HCT116 (cell line): ENCODE measurements at regions not wholly inside any gene's neighbourhood (a gene's known extent, or its start where the extent isn't known, plus 50 kb on each side); places are given as distances from the start of the nearest gene placed in this dataset.

Experiments used
- ATAC-seq: fragments of 200-7000 bp; cut with Tn5 transposase; 2 replicates; pipeline ENCODE4 v1.9.1; 2020; ENCODE audit warnings: mild to moderate bottlenecking, moderate library complexity
- BruUV-seq: library from RNA; stranded (reverse); fragments of 400-500 nt; replicated peaks from 2 replicates; lab custom pipeline; 2021; lab: Mats Ljungman, UMichigan
- CTCF ChIA-PET: fragments of 300-600 bp; sonication (Branson Sonifier 250); formaldehyde crosslinking; loops from one replicate; lab custom pipeline; 2021; ENCODE audit warnings: antibody characterized with exemption; lab: Charles Lee
- POLR2A ChIA-PET: fragments of 300-600, 350-600 bp; sonication (Branson Sonifier 250); formaldehyde crosslinking; loops from one replicate; lab custom pipeline; 2021; ENCODE audit warnings: antibody characterized with exemption; lab: Charles Lee
- RAD21 ChIA-PET, 2 experiments: fragments of 300-600 bp; sonication (Branson Sonifier 250); formaldehyde crosslinking; loops; one replicate each; lab custom pipeline; 2023; ENCODE audit warnings: low total read pairs in 2 of 2; ENCODE audit not compliant: uncharacterized antibody in 2 of 2, unreplicated experiment in 2 of 2, low non-redundant PET in 1 of 2; lab: Charles Lee
- DNase-seq: peaks from one replicate; pipeline ENCODE4 v3.0.0-alpha.2; 2010; ENCODE audit warnings: low read depth, low spot score
- H2AFZ ChIP-seq: fragments of 200-600 bp; shearing (Covaris generic), sonication (generic); 2 replicates; pipeline ENCODE4 v1.6.1; 2017; ENCODE audit warnings: low read depth, mixed run types, mixed read lengths, antibody characterized with exemption, low read length; ENCODE audit not compliant: poor library complexity, severe bottlenecking
- H3K27ac ChIP-seq: 2 replicates; pipeline ENCODE4 v1.5.1; 2012; ENCODE audit warnings: low read depth, low read length
- H3K27me3 ChIP-seq: fragments of 200-600 bp; sonication (generic); 2 replicates; pipeline ENCODE4 v1.6.1; 2016; ENCODE audit warnings: mixed run types, low read length, mixed read lengths; ENCODE audit not compliant: insufficient read depth
- H3K36me3 ChIP-seq, 2 experiments: fragments of 200-500 bp in 1 of 2; fragments of 200-600 bp in 1 of 2; sonication (Bioruptor generic) in 1 of 2; sonication (generic) in 1 of 2; 2 replicates each; pipeline versions ENCODE4 v1.5.1 to v1.6.1; 2014 to 2016; ENCODE audit warnings: low read length in 2 of 2, inconsistent platforms in 1 of 2, mixed read lengths in 1 of 2, mixed run types in 1 of 2; ENCODE audit not compliant: insufficient read depth in 2 of 2, control insufficient read depth in 1 of 2
- H3K4me1 ChIP-seq, 2 experiments: fragments of 200-600 bp in 1 of 2; sonication (generic) in 1 of 2; 2 replicates each; pipeline versions ENCODE4 v1.5.1 to v1.6.1; 2012 to 2017; ENCODE audit warnings: low read length in 2 of 2, inconsistent platforms in 1 of 2, mild to moderate bottlenecking in 1 of 2, mixed read lengths in 1 of 2, mixed run types in 1 of 2, moderate library complexity in 1 of 2; ENCODE audit not compliant: insufficient read depth in 2 of 2, control insufficient read depth in 1 of 2
- H3K4me2 ChIP-seq: fragments of 200-600 bp; sonication (generic); 2 replicates; pipeline ENCODE4 v1.6.1; 2017; ENCODE audit warnings: mixed run types, low read length, mixed read lengths
- H3K4me3 ChIP-seq, 2 experiments: fragments of 200-600 bp in 1 of 2; sonication (generic) in 1 of 2; replicated peaks in 1 of 2; 2 replicates each; pipeline ENCODE4 v1.5.1; 2011 to 2016; ENCODE audit warnings: low read length in 2 of 2, control low read depth in 1 of 2, low read depth in 1 of 2, mild to moderate bottlenecking in 1 of 2, mixed read lengths in 1 of 2, mixed run types in 1 of 2
- H3K79me2 ChIP-seq: fragments of 200-600 bp; sonication (generic); 2 replicates; pipeline ENCODE4 v1.6.1; 2017; ENCODE audit warnings: mild to moderate bottlenecking, mixed run types, low read length, moderate library complexity, mixed read lengths; ENCODE audit not compliant: insufficient read depth
- H3K9ac ChIP-seq: fragments of 200-600 bp; sonication (generic); 2 replicates; pipeline ENCODE4 v1.6.1; 2016; ENCODE audit warnings: low read length, mixed read lengths
- H3K9me2 ChIP-seq: fragments of 200-600 bp; sonication (generic), shearing (Covaris generic); 2 replicates; pipeline ENCODE4 v1.6.1; 2017; ENCODE audit warnings: mixed run types, mild to moderate bottlenecking, moderate library complexity; ENCODE audit not compliant: insufficient read depth
- H3K9me3 ChIP-seq, 2 experiments: fragments of 200-500 bp in 1 of 2; fragments of 200-600 bp in 1 of 2; sonication (Bioruptor generic) in 1 of 2; sonication (generic) in 1 of 2; 2 replicates each; pipeline ENCODE4 v1.6.1; 2014 to 2017; ENCODE audit warnings: low read length in 2 of 2, mixed read lengths in 2 of 2, inconsistent platforms in 1 of 2, low read depth in 1 of 2, mild to moderate bottlenecking in 1 of 2, mixed run types in 1 of 2, moderate library complexity in 1 of 2; ENCODE audit not compliant: control insufficient read depth in 1 of 2, insufficient read depth in 1 of 2
- H4K20me1 ChIP-seq: fragments of 200-600 bp; sonication (generic), shearing (Covaris generic); 2 replicates; pipeline ENCODE4 v1.6.1; 2017; ENCODE audit warnings: mixed run types, mild to moderate bottlenecking, moderate library complexity; ENCODE audit not compliant: insufficient read depth
- CBX3 ChIP-seq: IDR thresholded peaks from 2 replicates; pipeline ENCODE4 v1.6.1; 2012; ENCODE audit warnings: low read depth
- CEBPB ChIP-seq: IDR thresholded peaks from 2 replicates; pipeline ENCODE4 v1.6.1; 2012; ENCODE audit warnings: low read depth
- CTCF ChIP-seq, 3 experiments: fragments of 200-600 bp in 1 of 3; sonication (generic) in 1 of 3; IDR thresholded peaks in 2 of 3; conservative IDR thresholded peaks in 1 of 3; 2 replicates each; pipeline ENCODE4 v1.5.1; 2012 to 2017; ENCODE audit warnings: low read depth in 2 of 3, low read length in 2 of 3, antibody characterized with exemption in 1 of 3, borderline replicate concordance in 1 of 3, control low read depth in 1 of 3, mild to moderate bottlenecking in 1 of 3, mixed read lengths in 1 of 3, mixed run types in 1 of 3, moderate library complexity in 1 of 3; ENCODE audit not compliant: insufficient read depth in 1 of 3
- ELF1 ChIP-seq: IDR thresholded peaks from 2 replicates; pipeline ENCODE4 v1.6.1; 2012; ENCODE audit warnings: low read depth, borderline replicate concordance
- EZH2 ChIP-seq: fragments of 200-600 bp; sonication (generic); IDR thresholded peaks from 2 replicates; pipeline ENCODE4 v1.6.1; 2017; ENCODE audit warnings: antibody characterized with exemption, mixed run types
- EZH2phosphoT487 ChIP-seq: fragments of 200-600 bp; IDR thresholded peaks from 2 replicates; pipeline ENCODE4 v1.6.1; 2018; ENCODE audit warnings: antibody characterized with exemption, borderline replicate concordance
- FOSL1 ChIP-seq: IDR thresholded peaks from 2 replicates; pipeline ENCODE4 v1.6.1; 2012; ENCODE audit warnings: low read depth
- JUND ChIP-seq: IDR thresholded peaks from 2 replicates; pipeline ENCODE4 v1.6.1; 2012
- POLR2A ChIP-seq: IDR thresholded peaks from 2 replicates; pipeline ENCODE4 v1.7.0; 2011; ENCODE audit warnings: borderline replicate concordance; ENCODE audit not compliant: insufficient read depth, insufficient read length; ENCODE audit errors: extremely low read depth
- POLR2AphosphoS5 ChIP-seq: IDR thresholded peaks from 2 replicates; pipeline ENCODE4 v1.6.1; 2011; ENCODE audit warnings: mild to moderate bottlenecking, low read depth, low read length, moderate library complexity
- RAD21 ChIP-seq: IDR thresholded peaks from 2 replicates; pipeline ENCODE4 v1.6.1; 2012; ENCODE audit warnings: low read depth, mild to moderate bottlenecking
- REST ChIP-seq: IDR thresholded peaks from 2 replicates; pipeline ENCODE4 v1.6.1; 2012; ENCODE audit warnings: low read depth
- SIN3A ChIP-seq: IDR thresholded peaks from 2 replicates; pipeline ENCODE4 v1.6.1; 2012; ENCODE audit warnings: low read depth
- SP1 ChIP-seq: IDR thresholded peaks from 2 replicates; pipeline ENCODE4 v1.6.1; 2012; ENCODE audit warnings: low read depth
- SRF ChIP-seq: IDR thresholded peaks from 2 replicates; pipeline ENCODE4 v1.6.1; 2012; ENCODE audit warnings: low read depth
- YY1 ChIP-seq: IDR thresholded peaks from 2 replicates; pipeline ENCODE4 v1.6.1; 2011; ENCODE audit warnings: low read length, low read depth, moderate library complexity, mild to moderate bottlenecking; ENCODE audit not compliant: insufficient replicate concordance; ENCODE audit errors: extremely low read depth
- ZFX ChIP-seq: fragments of 450-650 bp; IDR thresholded peaks from 2 replicates; pipeline ENCODE4 v1.6.1; 2017
- ZNF274 ChIP-seq: fragments of 200-500 bp; sonication (Bioruptor generic); IDR thresholded peaks from 2 replicates; pipeline ENCODE4 v1.6.1; 2014; ENCODE audit warnings: mild to moderate bottlenecking, low read depth, low read length, inconsistent platforms
- intact Hi-C: fragments of 100-400 bp; cut with micrococcal nuclease; formaldehyde crosslinking; loops from 2 replicates; pipeline ENCODE4 v1.10.0; 2022
- TF ChIP-seq, protein P1 (sequence below): IDR thresholded peaks from 2 replicates; pipeline ENCODE4 v1.6.1; 2011; ENCODE audit warnings: mild to moderate bottlenecking, low read length, moderate library complexity; ENCODE audit not compliant: insufficient replicate concordance; ENCODE audit errors: extremely low read depth
- TF ChIP-seq, protein P2 (sequence below): IDR thresholded peaks from 2 replicates; pipeline ENCODE4 v1.6.1; 2012

GRCh38 chr13:70385852-70386251 lies 277.6 kb upstream of the KLHL1 start:
- no TSS peak for BruUV-seq
- H3K27me3 ChIP-seq, result no peaks in the 10 kb centered on the region
- ChIA-PET POLR2A (no interaction called here), CTCF (no interaction called here), RAD21 (no interaction called here)
- H3K9me2 ChIP-seq, result no peaks in the 10 kb centered on the region
- H3K4me3 ChIP-seq, result no peak overlapping the region
- H2AFZ ChIP-seq, result no peak overlapping the region
- ATAC-seq, result no peak
- H3K36me3 ChIP-seq, result no peaks in the 10 kb centered on the region
- no peak overlapping the region for H3K9ac ChIP-seq
- intact Hi-C loops, result no loop called here
- H4K20me1 ChIP-seq, result no peaks in the 10 kb centered on the region
- no peak overlapping the region for H3K27ac ChIP-seq
- H3K9me3 ChIP-seq, result no peaks in the 10 kb centered on the region
- no peak for DNase-seq
- H3K79me2 ChIP-seq, result no peaks in the 10 kb centered on the region
- H3K4me1 ChIP-seq, result no peaks in the 10 kb centered on the region
- no peak overlapping the region for H3K4me2 ChIP-seq
- no peak for TF ChIP-seq RAD21
- TF ChIP-seq CBX3, result no peak
- TF ChIP-seq POLR2AphosphoS5, result no peak
- no peak for TF ChIP-seq EZH2
- TF ChIP-seq, protein P1, sequence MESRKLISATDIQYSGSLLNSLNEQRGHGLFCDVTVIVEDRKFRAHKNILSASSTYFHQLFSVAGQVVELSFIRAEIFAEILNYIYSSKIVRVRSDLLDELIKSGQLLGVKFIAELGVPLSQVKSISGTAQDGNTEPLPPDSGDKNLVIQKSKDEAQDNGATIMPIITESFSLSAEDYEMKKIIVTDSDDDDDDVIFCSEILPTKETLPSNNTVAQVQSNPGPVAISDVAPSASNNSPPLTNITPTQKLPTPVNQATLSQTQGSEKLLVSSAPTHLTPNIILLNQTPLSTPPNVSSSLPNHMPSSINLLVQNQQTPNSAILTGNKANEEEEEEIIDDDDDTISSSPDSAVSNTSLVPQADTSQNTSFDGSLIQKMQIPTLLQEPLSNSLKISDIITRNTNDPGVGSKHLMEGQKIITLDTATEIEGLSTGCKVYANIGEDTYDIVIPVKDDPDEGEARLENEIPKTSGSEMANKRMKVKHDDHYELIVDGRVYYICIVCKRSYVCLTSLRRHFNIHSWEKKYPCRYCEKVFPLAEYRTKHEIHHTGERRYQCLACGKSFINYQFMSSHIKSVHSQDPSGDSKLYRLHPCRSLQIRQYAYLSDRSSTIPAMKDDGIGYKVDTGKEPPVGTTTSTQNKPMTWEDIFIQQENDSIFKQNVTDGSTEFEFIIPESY, result no peak
- TF ChIP-seq JUND, result no peak
- TF ChIP-seq EZH2phosphoT487, result no peak
- TF ChIP-seq SRF, result no peak
- no peak for TF ChIP-seq YY1
- TF ChIP-seq, protein P2, sequence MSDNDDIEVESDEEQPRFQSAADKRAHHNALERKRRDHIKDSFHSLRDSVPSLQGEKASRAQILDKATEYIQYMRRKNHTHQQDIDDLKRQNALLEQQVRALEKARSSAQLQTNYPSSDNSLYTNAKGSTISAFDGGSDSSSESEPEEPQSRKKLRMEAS, result no peak
- no peak for TF ChIP-seq ZFX
- no peak for TF ChIP-seq FOSL1
- TF ChIP-seq POLR2A, result no peak
- TF ChIP-seq SIN3A, result no peak
- TF ChIP-seq SP1, result no peak
- TF ChIP-seq REST, result no peak
- TF ChIP-seq CTCF (IDR thresholded peaks at IDR 0.05 in 2 of 3, conservative IDR thresholded peaks at IDR 0.05 in 1 of 3; ENCODE audit: borderline replicate concordance in 1 of 3, insufficient read depth in 1 of 3, low read depth in 2 of 3, low read length in 2 of 3), result no peak
- no peak for TF ChIP-seq CEBPB
- no peak for TF ChIP-seq ZNF274
- no peak for TF ChIP-seq ELF1
